ENCODE measurements at regions not wholly inside any gene's neighbourhood (a gene's known extent, or its start where the extent isn't known, plus 50 kb on each side); places are given as distances from the start of the nearest gene placed in this dataset.

DNA sequence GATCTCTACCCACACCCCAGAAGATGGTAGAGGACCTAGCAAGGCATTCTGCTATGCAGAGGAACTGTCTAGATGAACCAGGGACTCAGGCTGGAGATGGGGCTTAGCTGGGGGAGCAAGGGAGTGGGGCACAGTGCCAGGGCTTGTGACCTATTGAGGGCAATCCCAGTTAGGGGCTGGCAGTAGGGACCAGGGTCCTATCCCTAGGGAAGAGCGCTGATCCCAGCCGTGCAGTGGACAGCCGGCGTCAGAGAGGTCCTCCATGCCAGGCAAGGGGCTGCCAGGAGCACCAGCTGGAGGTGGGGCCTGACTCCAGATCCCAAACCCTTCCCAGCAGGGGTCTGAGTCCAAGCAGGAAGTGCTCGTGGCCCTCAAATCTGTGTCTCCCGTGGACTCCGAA lies 52.7 kb upstream of the NEURL1B start:
- no peak for DNase-seq

DNA sequence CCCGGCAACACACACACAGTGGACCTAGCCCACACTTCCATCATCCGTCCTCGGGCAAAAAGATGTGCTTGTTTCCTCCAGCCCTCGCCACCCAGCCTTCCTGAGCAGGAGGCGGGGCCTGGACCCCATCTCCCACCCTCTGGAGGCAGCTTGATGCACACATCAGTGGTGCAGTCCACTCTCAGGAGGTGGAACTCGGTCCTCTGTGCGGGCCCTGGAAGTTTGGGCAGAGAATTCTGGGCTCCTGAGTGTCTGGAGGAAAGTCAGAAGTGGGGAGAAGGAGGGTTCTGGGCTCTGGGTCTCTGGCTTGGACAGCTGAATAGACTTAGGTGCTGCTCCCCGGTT lies 54.0 kb upstream of the NEURL1B start:
- DNase-seq, result no peak

DNA sequence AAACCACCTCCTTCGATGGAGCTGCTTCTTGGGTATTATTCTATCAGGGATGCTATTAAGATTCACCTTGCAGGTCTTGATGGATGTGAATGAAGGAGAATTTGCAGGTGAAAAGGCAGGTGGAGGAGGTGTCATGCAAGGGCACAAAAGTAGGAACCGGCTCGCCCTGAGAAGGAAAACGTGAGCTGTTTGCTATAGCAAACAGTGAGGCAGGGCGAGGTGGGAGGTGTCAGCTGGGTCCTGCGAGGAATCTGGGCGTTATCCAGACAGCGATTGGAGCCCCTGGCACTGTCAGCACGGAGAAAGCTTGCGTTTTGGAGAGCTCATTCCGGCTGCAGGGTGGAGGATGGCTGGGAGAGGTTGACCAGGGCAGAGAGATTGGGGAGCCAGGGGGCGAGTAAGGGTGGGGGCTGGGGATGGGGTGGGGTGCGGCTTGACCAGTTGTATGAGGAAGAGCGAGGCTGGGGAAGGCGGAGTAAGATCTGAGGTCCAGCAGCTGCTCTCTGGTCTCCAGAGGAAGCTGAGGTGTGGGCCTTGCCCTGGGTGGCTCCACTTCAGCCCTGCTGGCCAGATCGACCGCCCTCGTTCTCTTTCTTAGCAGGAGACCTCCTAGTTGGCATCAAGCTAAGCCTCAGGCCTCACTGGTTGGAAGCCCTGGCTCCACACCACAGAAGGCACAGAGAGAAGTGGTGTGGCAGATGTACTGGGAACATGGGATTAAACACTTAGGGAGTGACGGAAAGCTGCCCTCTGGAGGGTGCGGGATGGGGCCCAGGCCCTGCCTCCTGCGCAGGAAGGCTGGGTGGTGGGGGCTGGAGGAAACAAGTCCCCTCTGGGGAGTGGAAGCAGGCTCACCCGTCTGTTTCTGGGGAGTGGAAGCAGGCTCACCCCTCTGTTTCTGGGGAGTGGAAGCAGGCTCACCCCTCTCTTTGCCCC lies 54.7 kb upstream of the NEURL1B start:
- no peak for DNase-seq

DNA sequence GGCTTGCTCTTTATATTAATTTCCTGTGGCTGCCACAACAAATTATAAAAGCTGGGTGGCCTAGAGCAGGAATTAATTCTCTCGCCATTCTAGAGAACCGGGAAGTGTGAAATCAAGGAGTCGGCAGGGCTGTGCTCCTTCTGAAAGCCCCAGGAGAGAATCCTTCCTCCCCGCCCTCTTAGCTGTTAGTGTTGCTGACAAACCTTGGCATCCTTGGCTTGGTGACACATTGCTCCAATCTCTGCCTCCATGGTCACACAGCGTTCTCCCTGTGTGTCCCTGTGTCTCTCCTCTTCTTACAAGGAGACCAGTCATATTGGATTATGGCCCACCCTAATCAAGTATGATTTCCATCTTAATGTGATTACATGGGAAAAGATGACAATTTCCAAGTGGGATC lies 55.9 kb upstream of the NEURL1B start:
- DNase-seq, result no peak

DNA sequence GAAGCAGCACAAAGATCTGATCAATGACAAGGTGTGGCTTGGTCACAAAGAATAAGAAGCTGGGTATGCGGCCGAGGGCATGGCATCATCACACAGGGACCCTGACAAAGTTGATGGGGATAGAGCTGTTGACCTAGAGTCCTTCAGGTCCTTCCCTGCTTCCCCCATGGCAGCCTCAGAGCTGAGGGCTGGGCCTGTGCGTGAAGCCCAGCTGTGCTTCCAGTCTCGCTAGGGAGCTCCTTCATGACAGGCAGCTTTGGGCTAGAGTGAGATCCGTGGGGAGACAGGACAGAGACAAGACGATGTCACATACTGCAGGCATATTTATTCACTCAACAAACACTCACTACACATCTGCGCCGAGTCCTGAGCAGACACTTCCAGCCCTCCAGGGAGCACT lies 56.4 kb upstream of the NEURL1B start:
- no peak for DNase-seq

DNA sequence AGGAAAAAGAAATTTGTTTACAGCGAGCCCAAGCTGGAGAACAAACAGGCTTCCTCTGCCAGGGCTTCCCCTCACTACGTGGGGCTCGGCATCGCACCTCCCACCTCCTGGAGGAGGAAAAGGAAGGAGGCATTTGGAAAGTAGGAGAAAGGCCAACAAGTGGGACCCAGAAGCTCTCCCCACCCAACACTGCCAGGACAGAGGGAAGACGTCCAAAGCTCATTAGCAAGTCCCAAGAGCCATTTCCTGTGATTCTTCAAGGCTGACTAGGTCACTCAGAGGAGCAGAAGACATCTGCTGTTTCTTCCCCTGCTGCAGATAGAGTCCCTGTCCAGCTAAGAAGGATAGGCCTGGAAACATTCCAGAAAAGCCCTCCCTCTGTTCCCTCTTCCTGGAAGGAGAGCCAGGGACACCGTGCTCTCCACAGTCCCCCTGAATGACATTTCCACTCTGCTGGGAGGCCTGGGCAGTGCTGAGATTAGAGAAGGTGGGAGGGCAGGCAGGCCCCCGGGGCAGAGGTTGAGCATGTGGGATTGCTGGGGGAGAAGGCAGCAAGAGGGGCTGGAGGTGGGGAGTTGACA lies 57.0 kb upstream of the NEURL1B start:
- DNase-seq, result no peak

DNA sequence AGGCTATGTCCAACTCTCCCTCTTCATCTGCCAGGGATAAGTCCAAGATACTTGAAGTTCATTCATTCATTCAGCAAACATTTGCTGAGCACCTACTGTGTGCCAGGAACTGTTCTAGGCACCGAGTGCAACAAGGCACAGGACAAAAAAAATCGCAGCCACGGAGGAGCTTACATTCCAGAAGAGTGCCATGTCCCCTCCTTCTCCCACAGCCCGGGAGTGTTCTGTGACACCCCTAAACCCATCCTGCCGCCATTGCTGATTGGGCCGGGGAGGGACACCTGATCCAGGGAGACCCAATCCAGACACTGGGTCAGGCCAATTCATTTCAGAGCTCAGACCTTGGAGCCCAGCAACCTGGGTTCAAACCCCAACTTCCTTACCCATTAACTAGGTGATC lies 58.1 kb upstream of the NEURL1B start:
- no peak for DNase-seq

DNA sequence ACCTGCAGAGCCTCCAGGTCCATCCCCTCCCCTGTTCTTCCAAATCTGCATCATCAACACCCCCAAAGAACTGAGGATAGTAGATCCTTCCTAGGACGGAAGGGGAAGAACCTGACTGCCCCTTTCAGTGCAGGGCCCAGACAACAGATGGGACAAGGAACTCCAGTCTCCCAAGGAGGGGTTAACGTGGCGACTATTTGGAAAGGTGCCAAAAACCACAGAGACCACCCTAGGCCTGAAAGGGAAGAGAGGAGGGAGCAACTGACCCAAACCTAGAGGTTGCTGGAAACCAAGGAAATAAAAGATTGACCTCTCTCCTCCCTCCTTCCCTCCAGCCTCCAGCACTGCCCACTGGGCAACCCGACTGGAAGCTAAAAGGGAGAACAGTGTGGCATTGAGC lies 59.7 kb upstream of the NEURL1B start:
- DNase-seq, result no peak

DNA sequence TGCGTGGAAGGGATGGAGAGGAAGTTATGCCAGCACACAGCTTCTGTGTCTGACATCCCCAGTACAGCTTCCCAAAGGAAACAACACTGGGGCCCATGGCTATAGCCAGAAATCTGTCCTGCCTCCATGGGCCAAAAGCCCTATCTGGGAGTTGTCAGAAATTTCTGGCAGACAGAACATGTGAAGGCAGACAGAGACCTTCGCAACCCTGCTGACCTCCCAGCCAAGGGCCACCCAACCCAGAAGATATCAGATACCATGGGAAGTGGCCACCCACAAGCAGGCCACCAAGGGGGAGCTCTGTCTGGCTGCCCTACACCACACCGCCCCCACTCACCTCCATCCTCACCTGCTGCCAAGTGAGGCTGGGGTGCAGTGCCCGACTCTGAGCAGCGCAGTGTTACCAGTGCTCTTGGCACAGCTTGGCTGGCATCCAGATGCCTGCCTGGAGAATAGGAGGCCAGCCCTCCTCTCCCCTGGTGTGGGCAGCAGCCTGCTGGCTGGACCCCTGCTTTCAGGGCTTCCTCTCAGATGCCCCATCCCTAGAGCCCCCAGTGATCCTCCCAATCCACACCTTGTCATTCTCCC lies 61.6 kb upstream of the NEURL1B start:
- DNase-seq, result no peak

DNA sequence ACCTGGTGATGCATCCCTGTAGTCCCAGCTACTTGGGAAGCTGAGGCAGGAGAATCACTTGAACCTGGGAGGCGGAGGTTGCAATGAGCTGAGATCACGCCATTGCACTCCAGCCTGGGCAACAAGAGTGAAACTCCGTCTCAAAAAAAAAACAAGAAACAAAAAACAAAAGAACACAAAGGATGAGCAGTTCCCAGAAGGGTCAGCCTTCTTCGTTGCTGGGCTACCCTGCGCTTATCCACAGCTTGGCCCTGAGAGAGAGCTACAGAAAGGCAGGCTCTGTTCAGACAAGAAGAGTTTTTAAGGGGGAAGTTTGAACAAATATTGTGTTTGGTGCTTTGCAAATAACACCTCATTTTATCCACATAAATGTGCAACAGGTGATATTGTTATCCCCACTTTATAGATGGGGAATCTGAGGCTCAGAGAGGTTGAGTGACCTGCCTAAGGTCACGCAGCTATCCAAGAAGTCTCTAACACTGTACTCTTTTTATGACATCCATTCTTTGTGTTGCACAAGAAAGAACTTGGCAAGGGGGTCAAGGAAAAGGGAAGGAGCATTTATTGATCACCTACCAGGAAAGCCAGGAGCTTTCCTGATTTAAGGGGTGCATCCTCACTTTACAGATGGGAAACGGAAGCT lies 63.7 kb upstream of the NEURL1B start:
- no peak for DNase-seq

DNA sequence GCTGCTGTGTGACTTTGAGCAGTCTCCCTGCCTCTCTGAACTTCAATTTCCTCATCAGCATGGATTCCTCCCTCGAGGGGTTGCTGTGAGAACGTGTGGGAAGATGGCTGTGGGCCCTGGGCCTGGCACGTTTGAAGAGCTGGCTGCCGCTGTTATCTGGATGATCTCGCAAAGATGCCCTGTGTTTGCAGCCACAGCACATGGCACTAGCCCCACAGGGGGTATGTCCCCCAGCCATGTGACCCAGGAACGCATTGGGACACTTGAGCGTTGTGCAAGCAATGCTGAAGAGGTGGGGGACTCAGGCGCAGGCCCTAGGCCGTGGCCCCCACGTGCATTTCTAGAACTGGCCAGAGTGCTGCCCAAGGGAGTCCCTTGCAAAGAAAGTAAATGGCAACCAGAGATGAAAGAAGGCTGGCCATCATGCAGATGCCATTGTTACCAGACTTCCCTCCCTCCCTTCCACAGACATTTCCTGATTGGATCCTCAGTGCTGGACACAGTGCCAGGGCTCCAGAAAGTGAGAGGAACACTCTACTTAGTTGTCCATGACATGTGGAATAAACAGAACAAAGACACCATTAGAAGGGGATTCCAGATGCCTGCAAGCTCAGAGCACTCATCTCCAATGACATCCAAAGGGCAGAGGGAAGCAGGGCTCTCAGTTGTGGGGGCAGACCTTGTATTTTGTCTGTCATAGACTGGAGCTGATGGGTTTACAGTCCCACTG lies 65.1 kb upstream of the NEURL1B start:
- no peak for DNase-seq

DNA sequence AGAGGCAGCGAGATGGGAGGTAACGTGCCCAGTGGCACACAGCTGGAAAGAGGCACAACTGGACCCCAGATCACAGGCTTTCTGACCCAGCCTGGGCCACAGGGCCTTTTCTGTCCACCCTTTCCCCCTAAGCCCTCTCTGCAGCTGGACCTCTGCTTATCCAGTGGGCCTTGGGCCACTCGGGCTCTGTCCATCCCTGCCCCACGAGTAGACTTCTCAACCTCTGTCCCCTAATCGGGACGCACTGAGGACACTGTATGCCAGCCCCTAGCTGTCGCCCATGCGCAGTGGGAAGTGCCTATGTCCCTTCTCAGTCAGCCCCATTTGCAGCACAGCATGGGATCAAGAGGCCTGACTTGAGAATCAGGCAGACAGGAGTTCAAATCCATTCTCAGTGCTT lies 65.6 kb upstream of the NEURL1B start:
- no peak for DNase-seq

DNA sequence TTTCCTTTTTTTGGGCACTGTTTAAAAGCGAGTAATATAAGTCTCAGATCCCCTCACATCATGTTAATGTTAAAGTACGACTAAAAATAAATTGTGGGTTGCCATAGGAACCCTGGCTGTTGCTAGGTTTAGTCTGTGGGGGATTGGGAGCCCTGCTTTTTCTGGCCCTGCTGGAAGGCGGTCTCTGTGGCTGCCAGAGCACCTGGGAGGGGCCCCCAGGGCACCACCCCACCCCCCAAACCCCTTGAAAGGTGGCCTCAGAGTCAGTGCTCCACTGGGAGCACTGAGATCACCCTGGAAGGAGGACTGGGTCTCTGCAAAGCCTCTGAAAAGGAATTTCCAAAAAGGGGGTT lies 66.2 kb upstream of the NEURL1B start:
- no peak for DNase-seq

DNA sequence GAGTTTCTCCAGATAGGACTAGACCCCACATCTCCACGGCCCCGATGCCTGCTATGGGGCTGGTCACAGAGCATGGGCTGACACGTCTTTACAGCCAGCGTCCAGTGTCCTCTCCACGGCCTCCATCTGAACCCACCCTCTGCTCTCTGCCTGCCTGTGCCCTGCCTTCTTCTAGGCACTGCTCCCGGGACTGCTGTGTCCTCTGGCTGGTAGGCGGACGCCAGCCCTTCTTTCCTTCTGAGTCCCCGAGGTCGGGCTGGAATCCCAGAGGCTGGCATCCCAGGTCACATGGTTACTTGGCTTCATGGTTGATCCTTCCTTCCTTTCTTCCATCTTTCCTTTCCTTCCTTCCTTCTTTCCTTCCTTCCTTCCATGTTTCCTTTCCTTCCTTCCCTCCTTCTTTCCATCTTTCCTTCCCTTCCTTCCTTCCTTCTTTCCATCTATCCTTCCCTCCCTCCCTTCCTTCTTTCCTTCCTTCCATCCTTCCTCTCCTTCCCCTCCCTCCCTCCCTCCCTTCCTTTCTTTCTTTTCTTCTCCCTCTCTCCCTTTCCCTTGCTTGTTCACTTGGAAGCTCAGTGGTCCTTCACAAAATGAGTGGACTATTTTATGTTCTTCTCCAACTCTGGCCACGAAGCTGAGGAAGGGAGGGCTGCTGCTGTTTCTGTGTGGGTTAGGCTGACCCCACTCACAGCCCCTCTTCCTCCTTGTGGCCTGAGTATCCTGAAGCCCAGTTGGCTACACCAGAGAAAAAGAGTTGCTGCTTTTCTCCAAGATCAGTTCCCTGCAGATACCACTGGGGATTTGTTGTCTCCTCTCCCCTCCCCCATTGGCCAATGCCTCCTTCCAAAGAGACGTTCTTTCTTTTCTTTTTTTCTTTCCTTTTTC lies 66.8 kb upstream of the NEURL1B start:
- no peak for DNase-seq

DNA sequence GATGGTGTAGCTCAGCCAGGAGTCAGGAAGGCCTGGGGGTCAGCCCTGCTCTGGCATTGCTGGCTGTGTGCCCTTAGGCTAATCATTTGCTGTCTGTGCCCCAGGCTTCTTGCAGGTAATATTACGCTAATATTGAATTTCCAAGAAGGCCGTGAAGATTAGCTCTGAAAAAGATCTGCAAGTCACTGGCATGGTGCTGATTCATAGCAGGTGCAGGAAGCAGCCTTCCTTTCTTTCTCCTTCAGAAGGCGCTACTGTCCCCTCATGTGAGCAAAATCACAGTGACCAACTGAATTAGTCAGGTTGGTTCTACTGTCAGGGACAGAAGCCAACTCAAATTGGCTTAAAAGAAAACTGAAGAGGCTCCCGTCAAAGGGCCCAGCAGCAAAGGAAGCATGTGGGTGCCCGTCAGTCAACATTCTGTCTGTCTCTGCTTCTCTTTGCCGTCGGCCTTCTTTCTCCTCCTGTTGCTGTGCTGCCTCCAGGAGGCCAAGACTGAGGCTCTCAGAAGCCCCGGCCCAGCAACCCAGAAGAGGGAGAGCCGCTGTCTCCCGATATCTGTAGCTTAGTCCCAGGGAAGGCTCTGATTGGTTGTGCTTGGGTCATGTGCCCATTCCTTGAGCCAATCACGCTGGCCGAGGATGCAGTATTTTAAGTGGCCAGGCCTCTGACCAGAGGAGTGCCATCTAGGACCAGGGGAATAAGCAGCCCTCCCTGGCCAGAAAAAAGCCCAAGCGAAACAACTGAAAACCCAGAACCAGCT lies 67.8 kb upstream of the NEURL1B start:
- DNase-seq, result no peak

DNA sequence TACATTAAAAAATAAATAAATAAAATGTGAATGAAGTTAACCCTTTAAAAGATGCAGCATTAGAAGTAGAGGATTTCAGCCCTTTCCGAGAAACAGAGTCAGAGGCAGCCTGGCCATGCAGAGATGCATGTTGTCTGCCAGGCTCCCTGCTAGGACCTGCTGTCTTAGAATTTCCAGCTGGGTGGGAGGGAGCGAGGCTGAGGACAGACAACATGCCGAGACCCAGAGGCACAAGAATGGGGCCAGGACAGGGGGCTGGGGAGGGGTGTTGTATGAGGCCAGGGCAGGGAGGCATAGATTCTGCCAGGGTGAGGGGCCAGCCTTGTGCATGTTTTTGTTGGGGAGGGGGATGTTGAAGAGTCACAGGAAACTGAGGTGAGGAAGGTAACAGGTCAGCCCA lies 68.6 kb upstream of the NEURL1B start:
- DNase-seq, result no peak

DNA sequence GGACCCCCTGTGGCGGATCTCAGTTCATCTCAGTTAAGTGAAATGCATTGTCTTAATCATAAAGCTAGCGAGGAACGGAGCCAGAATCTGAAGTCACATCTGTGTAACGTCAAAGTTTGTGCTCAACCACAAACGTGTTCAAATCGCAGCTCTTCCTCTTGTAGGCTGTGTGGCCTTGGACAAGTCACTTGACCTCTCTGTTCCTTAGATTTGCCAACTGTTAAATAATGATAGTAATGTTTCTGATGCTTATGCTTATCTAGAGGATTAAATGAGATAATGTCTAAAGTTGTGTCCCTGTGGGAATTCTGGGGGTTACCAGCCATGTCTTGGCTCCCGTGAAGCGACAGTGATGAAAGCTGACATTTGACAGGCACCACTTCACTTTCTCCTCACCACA lies 69.2 kb upstream of the NEURL1B start:
- DNase-seq, result no peak

DNA sequence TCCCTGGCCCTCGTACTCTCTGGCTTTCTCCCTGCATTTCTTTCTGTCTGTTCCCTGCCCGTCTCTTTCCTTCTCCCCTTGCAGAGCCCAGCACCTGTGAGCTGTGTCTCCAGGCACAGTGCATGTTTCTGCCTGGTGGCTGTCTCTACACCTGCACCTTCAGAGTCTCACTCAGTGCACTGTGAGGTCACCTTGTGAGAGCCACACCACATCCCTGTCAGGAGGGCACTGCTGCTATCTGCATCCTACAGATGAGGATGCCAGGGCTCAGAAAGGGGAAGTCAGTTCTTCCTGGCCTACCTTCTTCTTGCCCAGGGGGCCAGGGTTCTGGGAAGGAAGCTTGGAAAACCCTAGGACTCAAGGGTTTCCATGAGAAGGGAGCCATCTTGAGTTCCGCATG lies 69.7 kb upstream of the NEURL1B start:
- no peak for DNase-seq

DNA sequence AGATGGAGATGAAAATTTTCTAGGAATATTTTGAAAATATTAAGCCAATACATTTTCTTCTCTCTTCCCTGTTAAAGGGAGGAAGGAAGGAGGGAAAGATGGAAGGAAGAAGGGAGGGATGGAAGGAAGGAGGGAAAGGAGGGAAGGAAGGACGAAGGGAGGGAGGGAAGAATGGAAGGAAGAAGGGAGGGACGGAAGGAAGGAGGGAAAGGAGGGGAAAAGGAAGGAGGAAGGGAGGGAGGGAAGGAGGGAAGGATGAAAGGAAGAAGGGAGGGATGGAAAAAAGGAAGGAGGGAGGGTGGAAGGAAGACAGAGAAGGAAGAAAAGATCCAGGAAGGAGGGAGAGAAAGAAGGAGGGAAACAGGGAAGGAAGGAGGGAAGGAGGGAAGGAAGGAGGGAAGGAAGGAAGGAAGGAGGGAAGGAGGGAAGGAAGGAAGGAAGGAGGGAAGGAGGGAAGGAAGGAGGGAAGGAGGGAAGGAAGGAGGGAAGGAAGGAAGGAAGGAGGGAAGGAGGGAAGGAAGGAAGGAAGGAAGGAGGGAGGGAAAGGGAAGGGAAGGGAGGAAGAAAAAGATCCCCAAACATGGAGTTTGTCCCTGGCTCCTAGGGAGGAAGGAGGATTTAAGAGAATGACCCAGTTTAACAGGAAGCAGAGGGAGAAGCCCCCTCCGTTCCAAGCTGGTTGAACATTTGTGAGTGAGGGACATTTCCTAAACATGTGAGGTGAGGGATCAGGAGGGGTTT lies 70.3 kb upstream of the NEURL1B start:
- DNase-seq, result no peak

DNA sequence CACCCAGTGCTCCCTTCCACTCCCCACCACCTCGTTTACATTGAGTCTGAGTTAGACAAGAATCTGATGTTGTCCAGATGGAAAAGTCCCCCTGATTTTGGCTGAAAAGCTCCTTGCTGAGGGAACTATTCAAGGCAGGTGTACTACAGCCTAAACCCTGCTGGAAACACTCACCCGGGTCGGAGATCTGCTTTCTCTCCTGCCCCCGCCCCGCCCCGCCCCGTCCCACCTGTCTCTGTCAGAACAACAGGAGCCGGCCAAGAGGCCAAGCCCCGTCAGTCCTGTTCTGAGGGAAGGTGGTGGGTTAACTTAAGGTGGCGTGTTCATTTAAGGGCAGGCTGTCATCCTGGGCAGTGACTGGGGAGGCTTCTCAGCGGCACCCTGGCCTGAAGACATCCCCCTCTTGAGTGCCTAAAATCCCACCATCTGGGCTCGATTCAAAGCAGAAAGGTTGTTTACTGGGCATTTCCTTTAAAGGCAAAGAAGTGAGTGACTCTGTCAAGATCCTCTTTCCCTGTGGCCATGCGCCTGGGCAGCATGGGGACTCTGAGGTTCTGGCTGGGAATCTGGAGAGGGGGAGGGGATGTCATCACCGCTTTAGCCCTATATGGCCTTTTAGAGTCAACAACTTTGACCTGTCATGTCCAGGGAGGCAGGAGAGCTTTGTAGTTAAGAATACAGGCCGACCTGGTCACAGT lies 71.1 kb upstream of the NEURL1B start:
- DNase-seq, result no peak
